Fibroblast of skin of right quadriceps (primary cell): ENCODE measurements at regions not wholly inside any gene's neighbourhood (a gene's known extent, or its start where the extent isn't known, plus 50 kb on each side); places are given as distances from the start of the nearest gene placed in this dataset.
"Not testable (repeated sequence)": the region's sequence is repeated elsewhere in the genome, so short reads cannot be mapped to it uniquely, and the experiment has no call there.

Experiments used
- DNase-seq: peaks from one replicate; pipeline ENCODE4 v3.0.0-alpha.2; 2013

GRCh38 chr1:147061880-147062279 lies 110.4 kb downstream of the PRKAB2 start:
- DNase-seq = not testable (repeated sequence)

- no peak for DNase-seq
Measured at GRCh38 chr1:147053269-147053668, 115.1 kb downstream of the NBPF12 start.

- DNase-seq = no peak
Measured at GRCh38 chr1:147052677-147053076, 114.6 kb downstream of the NBPF12 start.

- no peak for DNase-seq
Measured at GRCh38 chr1:147052143-147052542, 114.0 kb downstream of the NBPF12 start.

GRCh38 chr1:147051136-147051535 lies 113.0 kb downstream of the NBPF12 start:
- no peak for DNase-seq

GRCh38 chr1:147050654-147051053 lies 112.5 kb downstream of the NBPF12 start:
- no peak for DNase-seq

GRCh38 chr1:147046863-147047394 lies 108.8 kb downstream of the NBPF12 start:
- not testable (repeated sequence) for DNase-seq

- no peak for DNase-seq
Measured at GRCh38 chr1:147046189-147046862, 108.2 kb downstream of the NBPF12 start.
